GM12891 (cell line): ENCODE measurements at regions not wholly inside any gene's neighbourhood (a gene's known extent, or its start where the extent isn't known, plus 50 kb on each side); places are given as distances from the start of the nearest gene placed in this dataset.

ENCODE experiments used
- PAX5 ChIP-seq: IDR thresholded peaks from 2 replicates; pipeline ENCODE4 v1.6.1; 2011; ENCODE audit warnings: low read length, moderate library complexity, mild to moderate bottlenecking; ENCODE audit not compliant: insufficient read depth, severe bottlenecking
- POLR2A ChIP-seq: IDR thresholded peaks from 2 replicates; pipeline ENCODE4 v1.6.1; 2011; ENCODE audit warnings: low read depth, low read length, control low read depth
- POLR2AphosphoS5 ChIP-seq: IDR thresholded peaks from 2 replicates; pipeline ENCODE4 v1.6.1; 2011; ENCODE audit warnings: low read depth, low read length, control low read depth
- SPI1 ChIP-seq: IDR thresholded peaks from 2 replicates; pipeline ENCODE4 v1.6.1; 2011; ENCODE audit warnings: low read depth, low read length, control low read depth
- TAF1 ChIP-seq: IDR thresholded peaks from 2 replicates; pipeline ENCODE4 v1.6.1; 2011; ENCODE audit warnings: low read depth, low read length, control low read depth

GRCh38 chr6:74853991-74854390, 351.9 kb downstream of the COL12A1 start:
- TF ChIP-seq PAX5 (no peak), POLR2AphosphoS5 (no peak), POLR2A (no peak), TAF1 (no peak), SPI1 (no peak)
